Transverse colon (tissue), 4 donors: ENCODE measurements at regions not wholly inside any gene's neighbourhood (a gene's known extent, or its start where the extent isn't known, plus 50 kb on each side); places are given as distances from the start of the nearest gene placed in this dataset.

Experiments used
- EP300 ChIP-seq: sonication (generic); formaldehyde crosslinking; IDR thresholded peaks from one replicate; pipeline ENCODE4 v1.6.1; 2017; ENCODE audit warnings: antibody characterized with exemption, low read depth
- POLR2A ChIP-seq: fragments of 450-650 bp; IDR thresholded peaks from one replicate; pipeline ENCODE4 v1.6.1; 2016; ENCODE audit warnings: antibody characterized with exemption, mild to moderate bottlenecking, moderate library complexity
- POLR2AphosphoS5 ChIP-seq, 3 donors: sonication (generic); formaldehyde crosslinking; IDR thresholded peaks; one replicate each; pipeline ENCODE4 v1.6.1; 2016; ENCODE audit warnings: antibody characterized with exemption in 3 of 3
- TF ChIP-seq, protein P1 (sequence below), 5 experiments: fragments of 200-600 bp in 3 of 5; fragments of 450-650 bp in 2 of 5; sonication (generic) in 3 of 5; IDR thresholded peaks; 1 replicate in 2 of 5; 2 replicates in 3 of 5; pipeline ENCODE4 v1.5.1; 2016 to 2017; ENCODE audit warnings: antibody characterized with exemption in 5 of 5, inconsistent platforms in 3 of 5, mild to moderate bottlenecking in 2 of 5, moderate library complexity in 1 of 5

DNA sequence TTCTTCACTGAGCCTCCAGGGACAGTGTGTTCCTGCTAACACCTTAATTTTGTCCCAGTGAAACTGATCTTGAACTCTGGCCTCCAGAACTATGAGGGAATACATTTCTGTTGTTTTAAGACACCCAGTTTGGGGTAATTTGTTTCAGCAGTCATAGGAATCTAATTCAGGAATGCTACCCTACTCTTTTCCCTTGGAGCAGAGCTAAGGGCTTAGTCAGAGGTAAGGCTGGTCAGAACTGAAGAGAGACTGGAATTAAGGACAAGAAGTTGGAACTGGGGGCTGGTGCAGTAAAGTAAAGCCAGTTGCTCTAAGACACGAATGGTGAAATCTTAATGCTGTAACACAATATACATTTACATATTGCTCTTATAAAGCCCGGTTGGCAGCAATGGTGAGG, 809.7 kb downstream of the MAFB start:
- no peak for TF ChIP-seq EP300
- TF ChIP-seq POLR2A = no peak
- no peak for TF ChIP-seq POLR2AphosphoS5 (IDR thresholded peaks at IDR 0.05)
- TF ChIP-seq, protein P1, sequence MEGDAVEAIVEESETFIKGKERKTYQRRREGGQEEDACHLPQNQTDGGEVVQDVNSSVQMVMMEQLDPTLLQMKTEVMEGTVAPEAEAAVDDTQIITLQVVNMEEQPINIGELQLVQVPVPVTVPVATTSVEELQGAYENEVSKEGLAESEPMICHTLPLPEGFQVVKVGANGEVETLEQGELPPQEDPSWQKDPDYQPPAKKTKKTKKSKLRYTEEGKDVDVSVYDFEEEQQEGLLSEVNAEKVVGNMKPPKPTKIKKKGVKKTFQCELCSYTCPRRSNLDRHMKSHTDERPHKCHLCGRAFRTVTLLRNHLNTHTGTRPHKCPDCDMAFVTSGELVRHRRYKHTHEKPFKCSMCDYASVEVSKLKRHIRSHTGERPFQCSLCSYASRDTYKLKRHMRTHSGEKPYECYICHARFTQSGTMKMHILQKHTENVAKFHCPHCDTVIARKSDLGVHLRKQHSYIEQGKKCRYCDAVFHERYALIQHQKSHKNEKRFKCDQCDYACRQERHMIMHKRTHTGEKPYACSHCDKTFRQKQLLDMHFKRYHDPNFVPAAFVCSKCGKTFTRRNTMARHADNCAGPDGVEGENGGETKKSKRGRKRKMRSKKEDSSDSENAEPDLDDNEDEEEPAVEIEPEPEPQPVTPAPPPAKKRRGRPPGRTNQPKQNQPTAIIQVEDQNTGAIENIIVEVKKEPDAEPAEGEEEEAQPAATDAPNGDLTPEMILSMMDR (IDR thresholded peaks at IDR 0.05) = no peak
